SK-N-SH (cell line): ENCODE measurements at regions not wholly inside any gene's neighbourhood (a gene's known extent, or its start where the extent isn't known, plus 50 kb on each side); places are given as distances from the start of the nearest gene placed in this dataset.
A peak's percentile ranks its signal among the peaks of the same experiment; 100 is the strongest.

ENCODE experiments used
- CTCF ChIA-PET: fragments of 300-600, 350-600 bp; formaldehyde crosslinking; extraction: SDS; loops from one replicate; lab custom pipeline; 2021; lab: Yijun Ruan, JAX
- POLR2A ChIA-PET: fragments of 350-600 bp; sonication (Branson Sonifier 250); formaldehyde crosslinking; extraction: SDS; loops from one replicate; lab custom pipeline; 2020; ENCODE audit warnings: antibody characterized with exemption, inconsistent platforms; lab: Yijun Ruan, JAX
- DNase-seq: peaks from one replicate; pipeline ENCODE4 v3.0.0; 2012
- H2AFZ ChIP-seq: fragments of 200-600 bp; sonication (generic); 2 replicates; pipeline ENCODE4 v1.8.1; 2016; ENCODE audit warnings: antibody characterized with exemption, mild to moderate bottlenecking, low read depth
- H3F3A ChIP-seq: fragments of 200-600 bp; sonication (generic); replicated peaks from 2 replicates; pipeline ENCODE3; 2016; ENCODE audit warnings: antibody characterized with exemption, mild to moderate bottlenecking; ENCODE audit not compliant: insufficient read depth
- H3K27ac ChIP-seq, 2 experiments: fragments of 200-500 bp in 1 of 2; fragments of 200-600 bp in 1 of 2; sonication (Bioruptor generic) in 1 of 2; sonication (generic), shearing (Covaris generic) in 1 of 2; 2 replicates each; pipeline versions ENCODE4 v1.5.1 to v1.6.1; 2014 to 2016; ENCODE audit warnings: low read depth in 2 of 2, inconsistent platforms in 1 of 2, low read length in 1 of 2, mild to moderate bottlenecking in 1 of 2, mixed read lengths in 1 of 2
- H3K27me3 ChIP-seq: fragments of 200-600 bp; sonication (generic), shearing (Covaris generic); 2 replicates; pipeline ENCODE4 v1.6.1; 2016; ENCODE audit warnings: mixed run types; ENCODE audit not compliant: insufficient read depth
- H3K36me3 ChIP-seq, 2 experiments: fragments of 200-500 bp in 1 of 2; fragments of 200-600 bp in 1 of 2; sonication (Bioruptor generic) in 1 of 2; sonication (generic) in 1 of 2; replicated peaks in 1 of 2; 2 replicates each; pipeline versions ENCODE3 to v1.5.1; 2014 to 2016; ENCODE audit warnings: low read length in 1 of 2, mild to moderate bottlenecking in 1 of 2; ENCODE audit not compliant: insufficient read depth in 2 of 2, control insufficient read depth in 1 of 2
- H3K4me1 ChIP-seq, 2 experiments: fragments of 200-500 bp in 1 of 2; fragments of 200-600 bp in 1 of 2; sonication (Bioruptor generic) in 1 of 2; sonication (generic), shearing (Covaris generic) in 1 of 2; 2 replicates each; pipeline versions ENCODE4 v1.5.1 to v1.6.1; 2014 to 2016; ENCODE audit warnings: low read depth in 1 of 2, low read length in 1 of 2, mixed run types in 1 of 2; ENCODE audit not compliant: insufficient read depth in 2 of 2, control insufficient read depth in 1 of 2
- H3K4me2 ChIP-seq: fragments of 200-600 bp; sonication (generic), shearing (Covaris generic); 2 replicates; pipeline ENCODE4 v1.6.1; 2017; ENCODE audit warnings: mixed run types
- H3K4me3 ChIP-seq, 2 experiments: fragments of 200-500 bp in 1 of 2; fragments of 200-600 bp in 1 of 2; sonication (Bioruptor generic) in 1 of 2; sonication (generic), shearing (Covaris generic) in 1 of 2; 2 replicates each; pipeline versions ENCODE4 v1.5.1 to v1.8.1; 2014 to 2016; ENCODE audit warnings: low read depth in 2 of 2, inconsistent platforms in 1 of 2, low read length in 1 of 2, mild to moderate bottlenecking in 1 of 2, mixed read lengths in 1 of 2, moderate library complexity in 1 of 2
- H3K79me2 ChIP-seq: fragments of 200-600 bp; sonication (generic); 2 replicates; pipeline ENCODE4 v1.8.1; 2017; ENCODE audit warnings: mild to moderate bottlenecking; ENCODE audit not compliant: insufficient read depth
- H3K9ac ChIP-seq: fragments of 200-600 bp; sonication (generic); 2 replicates; pipeline ENCODE4 v1.6.1; 2017; ENCODE audit warnings: mixed run types
- H3K9me2 ChIP-seq: fragments of 200-600 bp; sonication (generic); 2 replicates; pipeline ENCODE4 v1.6.1; 2017; ENCODE audit warnings: mixed run types
- H3K9me3 ChIP-seq: fragments of 200-600 bp; sonication (generic); 2 replicates; pipeline ENCODE4 v1.6.1; 2017; ENCODE audit warnings: mixed run types, mild to moderate bottlenecking, moderate library complexity
- H4K20me1 ChIP-seq: fragments of 200-600 bp; sonication (generic); 2 replicates; pipeline ENCODE4 v1.6.1; 2017; ENCODE audit warnings: mild to moderate bottlenecking, mixed run types; ENCODE audit not compliant: insufficient read depth
- CHD2 ChIP-seq: fragments of 150-350 bp; IDR thresholded peaks from 2 replicates; pipeline ENCODE4 v1.6.1; 2018; ENCODE audit warnings: low read length; ENCODE audit not compliant: partially characterized antibody
- EP300 ChIP-seq, 2 experiments: IDR thresholded peaks; 2 replicates each; pipeline versions ENCODE4 v1.4.0 to v1.6.1; 2012; ENCODE audit warnings: borderline replicate concordance in 1 of 2, low read depth in 1 of 2, low read length in 1 of 2
- EZH2phosphoT487 ChIP-seq: fragments of 200-600 bp; sonication (generic); IDR thresholded peaks from 2 replicates; pipeline ENCODE4 v1.6.1; 2017; ENCODE audit warnings: low read depth, mixed run types, mild to moderate bottlenecking, antibody characterized with exemption, moderate library complexity, borderline replicate concordance
- GABPA ChIP-seq: IDR thresholded peaks from 2 replicates; pipeline ENCODE4 v1.4.0; 2012; ENCODE audit warnings: low read depth, mild to moderate bottlenecking
- GATA2 ChIP-seq: sonication (generic); formaldehyde crosslinking; IDR thresholded peaks from 2 replicates; pipeline ENCODE4 v1.5.0; 2020; ENCODE audit warnings: mild to moderate bottlenecking, missing genetic modification reagents
- POLR2AphosphoS5 ChIP-seq: IDR thresholded peaks from 2 replicates; pipeline ENCODE4 v1.6.1; 2012; ENCODE audit warnings: low read depth, low read length
- RAD21 ChIP-seq: IDR thresholded peaks from 2 replicates; pipeline ENCODE4 v1.6.1; 2012; ENCODE audit warnings: mild to moderate bottlenecking, low read length
- REST ChIP-seq: IDR thresholded peaks from 2 replicates; pipeline ENCODE4 v1.6.1; 2012; ENCODE audit warnings: mild to moderate bottlenecking, low read depth, low read length, moderate library complexity
- RXRA ChIP-seq: IDR thresholded peaks from 2 replicates; pipeline ENCODE4 v1.4.0; 2012; ENCODE audit warnings: low read depth, mild to moderate bottlenecking, borderline replicate concordance
- TAF1 ChIP-seq: IDR thresholded peaks from 2 replicates; pipeline ENCODE4 v1.6.1; 2012; ENCODE audit warnings: low read depth, mild to moderate bottlenecking, low read length, moderate library complexity, borderline replicate concordance
- YY1 ChIP-seq: IDR thresholded peaks from 2 replicates; pipeline ENCODE4 v1.4.0; 2012; ENCODE audit warnings: low read depth, mild to moderate bottlenecking

GRCh38 chr3:104530934-104531333 lies 835.8 kb upstream of the ALCAM start (continued):
- no peak for TF ChIP-seq REST
- no peak for TF ChIP-seq YY1
- TF ChIP-seq TAF1, result no peak
- TF ChIP-seq RXRA, result no peak

- CTCF ChIA-PET, result no interaction called here
These were observed 830.0 kb upstream of the ALCAM start for GRCh38 chr3:104536715-104537114.

More at GRCh38 chr3:104536715-104537114, 830.0 kb upstream of the ALCAM start:
- no peaks in the 10 kb centered on the region for H3K27me3 ChIP-seq
- H4K20me1 ChIP-seq, result no peaks in the 10 kb centered on the region
- no peaks in the 10 kb centered on the region for H3K36me3 ChIP-seq
- no peak for DNase-seq
- POLR2A ChIA-PET, result no interaction called here
- peak overlapping the region in 1 of 2 experiments; percentile 35; a peak in 1 of 4 replicates for H3K27ac ChIP-seq
- H3K4me3 ChIP-seq, result no peak overlapping the region
- no peaks in the 10 kb centered on the region for H3K9me3 ChIP-seq
- H3K9me2 ChIP-seq, result no peaks in the 10 kb centered on the region
- no peaks in the 10 kb centered on the region for H3K79me2 ChIP-seq
- no peaks in the 10 kb centered on the region for H3K4me1 ChIP-seq
- no peak for TF ChIP-seq EP300 (IDR thresholded peaks at IDR 0.05; ENCODE audit: borderline replicate concordance in 1 of 2, low read depth in 1 of 2, low read length in 1 of 2)
- no peak for TF ChIP-seq CHD2
- no peak for TF ChIP-seq EZH2phosphoT487
- TF ChIP-seq TAF1, result no peak
- TF ChIP-seq GABPA, result no peak
- no peak for TF ChIP-seq GATA2
- TF ChIP-seq POLR2AphosphoS5, result no peak
- no peak for TF ChIP-seq REST
- TF ChIP-seq RAD21, result no peak
- no peak overlapping the region for H3K9ac ChIP-seq
- no peak overlapping the region for H2AFZ ChIP-seq
- H3K4me2 ChIP-seq, result no peak overlapping the region
- no peaks in the 10 kb centered on the region for H3F3A ChIP-seq
